Right ventricle myocardium inferior (tissue), 1 donor: ENCODE measurements at regions not wholly inside any gene's neighbourhood (a gene's known extent, or its start where the extent isn't known, plus 50 kb on each side); places are given as distances from the start of the nearest gene placed in this dataset.
"Not testable (repeated sequence)": the region's sequence is repeated elsewhere in the genome, so short reads cannot be mapped to it uniquely, and the experiment has no call there.

Experiments used
- ATAC-seq: fragments of 200-7000 bp; cut with Tn5 transposase; one replicate; pipeline ENCODE4 v1.9.1; 2020; ENCODE audit warnings: mild to moderate bottlenecking, moderate library complexity
- DNase-seq: peaks from one replicate; pipeline ENCODE4 v3.0.0; 2021; ENCODE audit errors: missing footprints
- intact Hi-C: fragments of 100-400 bp; cut with DNase I; formaldehyde crosslinking; loops from one replicate; pipeline ENCODE4 v1.11.0; 2022
- donor health status: DM: no; HTN: yes; CAD: no; lungs with severe emphysema.

DNA sequence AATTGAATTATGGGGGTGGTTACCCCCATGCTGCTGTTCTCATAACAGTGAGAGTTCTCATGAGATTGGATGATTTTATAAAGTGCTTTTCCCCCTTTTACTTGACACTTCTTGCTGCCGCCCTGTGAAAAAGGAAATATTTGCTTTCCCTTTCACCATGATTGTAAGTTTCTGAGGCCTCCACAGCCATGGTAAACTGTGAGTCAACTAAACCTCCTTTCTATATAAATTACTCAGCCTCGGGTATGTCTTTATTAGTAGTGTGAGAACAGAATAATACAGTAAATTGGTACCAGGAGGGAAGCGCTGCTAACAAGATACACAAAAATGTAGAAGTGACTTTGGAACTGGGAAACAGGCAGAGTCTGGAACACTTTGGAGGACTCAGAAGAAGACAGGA lies 1070.8 kb downstream of the FAM133A start:
- ATAC-seq: no peak
- DNase-seq: no peak
- intact Hi-C loops: no loop called here

GRCh38 chrX:94751611-94752010 lies 1077.6 kb downstream of the FAM133A start:
- ATAC-seq: no peak

DNA sequence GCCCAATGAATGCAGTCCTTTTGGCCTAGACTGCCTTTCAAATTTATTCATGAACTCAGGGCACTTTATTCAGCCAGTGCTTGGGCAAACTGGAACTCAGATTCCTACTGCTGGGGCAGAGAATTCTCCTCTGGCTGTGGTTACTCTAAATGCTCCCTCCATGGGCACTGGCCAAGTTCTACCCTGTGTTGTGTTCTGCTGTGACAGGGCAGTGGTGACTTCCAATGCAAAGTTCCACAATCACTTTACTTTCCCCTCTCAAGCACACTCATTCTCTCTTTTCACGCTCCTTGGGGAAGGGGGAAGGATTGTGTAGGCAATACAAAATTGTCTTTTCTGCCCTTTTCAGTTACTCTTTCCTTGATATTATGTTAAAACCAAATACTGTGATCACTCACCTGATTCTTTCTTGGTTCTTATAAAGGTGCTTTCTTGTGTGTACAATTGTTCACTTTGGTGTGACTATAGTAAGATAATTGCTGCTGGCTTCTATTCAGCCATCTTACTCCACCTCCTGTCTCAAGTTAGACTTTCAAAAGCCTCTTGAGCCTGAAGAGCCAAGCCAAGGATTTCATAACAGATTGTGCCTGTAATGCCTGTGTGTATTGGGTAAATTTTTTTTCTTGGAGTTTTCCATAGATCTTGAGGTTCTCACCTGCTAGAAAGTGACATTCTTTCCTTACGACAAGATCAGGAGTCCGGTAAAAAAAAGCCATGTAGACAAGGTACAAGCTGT lies 1078.6 kb downstream of the FAM133A start:
- intact Hi-C loops: no loop called here
- DNase-seq: no peak
- ATAC-seq: no peak

More at GRCh38 chrX:94751611-94752010, 1077.6 kb downstream of the FAM133A start:
- no peak for DNase-seq
- intact Hi-C loops: no loop called here

GRCh38 chrX:94758130-94758529 lies 1084.1 kb downstream of the FAM133A start:
- intact Hi-C loops: no loop called here
- DNase-seq: no peak
- ATAC-seq: no peak

DNA sequence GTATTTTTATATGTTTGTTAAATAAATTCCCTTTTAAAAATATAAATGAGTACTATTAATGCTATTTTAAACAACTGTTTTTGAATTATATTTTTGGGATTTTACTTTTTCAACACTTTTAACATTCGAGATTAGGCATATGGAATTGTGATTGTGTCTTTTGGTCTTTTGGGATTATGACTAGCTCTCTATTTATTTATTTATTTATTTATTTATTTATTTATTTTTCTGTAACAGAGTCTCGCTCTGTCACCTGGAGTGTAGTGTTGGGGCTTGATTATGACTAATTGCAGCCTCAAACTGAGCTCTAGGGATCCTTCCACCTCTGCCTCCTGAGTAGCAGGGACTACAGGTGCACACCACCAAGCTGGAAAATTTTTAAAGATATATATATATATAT lies 1101.6 kb downstream of the FAM133A start:
- intact Hi-C loops: no loop called here
- ATAC-seq: no peak

GRCh38 chrX:94813541-94813940 lies 1139.5 kb downstream of the FAM133A start:
- intact Hi-C loops: no loop called here
- DNase-seq (no peak), ATAC-seq (no peak)

More for the DNA sequence above, 1101.6 kb downstream of the FAM133A start:
- no peak for DNase-seq

GRCh38 chrX:94814216-94814615 lies 1140.2 kb downstream of the FAM133A start:
- DNase-seq (no peak), ATAC-seq (no peak)
- intact Hi-C loops: no loop called here

- intact Hi-C loops: loop anchor here (5.0 kb wide), 1 partner anchor 247 kb away; no protein-coding TSS in a partner anchor
- no peak for ATAC-seq
- no peak for DNase-seq
Measured at GRCh38 chrX:94830717-94831116, 1156.7 kb downstream of the FAM133A start.

GRCh38 chrX:94831364-94831763 lies 1157.4 kb downstream of the FAM133A start:
- ATAC-seq (no peak), DNase-seq (no peak)
- intact Hi-C loops: loop anchor here (5.0 kb wide), 1 partner anchor 246 kb away; no protein-coding TSS in a partner anchor

DNA sequence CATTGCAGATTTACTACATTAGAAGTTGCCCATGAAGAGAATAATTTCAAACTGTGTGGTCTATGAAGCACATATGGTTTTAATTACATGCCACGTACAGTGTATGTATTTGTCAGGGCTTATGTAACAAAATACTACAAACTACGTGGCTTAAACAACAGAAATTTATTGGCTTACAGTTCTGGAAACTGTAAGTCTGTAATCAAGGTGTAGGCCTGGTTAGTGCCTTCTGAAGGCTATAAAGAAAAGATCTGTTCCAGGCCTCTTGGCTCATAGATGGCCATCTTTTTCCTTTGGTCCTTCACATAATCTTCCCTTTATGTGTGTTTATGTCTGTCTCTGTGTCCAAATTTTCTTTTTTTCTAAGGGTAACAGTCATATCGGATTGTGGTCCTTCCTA lies 1160.2 kb downstream of the FAM133A start:
- DNase-seq: no peak
- intact Hi-C loops: loop anchor here (5.0 kb wide), 1 partner anchor 243 kb away; no protein-coding TSS in a partner anchor
- ATAC-seq: no peak

- DNase-seq (no peak), ATAC-seq (no peak)
- intact Hi-C loops: loop anchor here (10.0 kb wide), 1 partner anchor 64 kb away; no protein-coding TSS in a partner anchor
Measured at GRCh38 chrX:94850811-94851210, 1176.8 kb downstream of the FAM133A start.

DNA sequence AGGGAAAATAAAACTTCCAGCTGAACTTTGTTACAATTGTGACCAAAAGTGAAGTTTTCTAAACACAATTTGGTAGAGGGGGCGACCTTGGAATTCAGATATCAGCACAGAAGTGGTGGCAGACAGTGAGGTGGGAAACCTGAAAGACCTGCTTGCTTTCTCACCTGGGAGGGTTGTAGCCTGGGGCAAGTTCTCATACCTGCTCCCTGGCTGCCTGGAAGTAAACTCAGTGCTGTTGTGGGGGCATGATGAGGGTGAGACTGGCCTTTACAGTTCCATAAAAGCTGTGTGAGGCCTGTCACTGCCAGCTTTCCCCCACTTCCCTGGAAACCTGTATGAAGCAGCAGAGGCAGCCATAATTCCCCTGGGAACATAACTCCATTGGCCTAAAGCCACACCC lies 1180.2 kb downstream of the FAM133A start:
- ATAC-seq: no peak
- no peak for DNase-seq
- intact Hi-C loops: loop anchor here (10.0 kb wide), 1 partner anchor 61 kb away; no protein-coding TSS in a partner anchor

- not testable (repeated sequence) for DNase-seq
Measured at GRCh38 chrX:94862470-94862869, 1188.5 kb downstream of the FAM133A start.

GRCh38 chrX:94871640-94872039 lies 1197.6 kb downstream of the FAM133A start:
- DNase-seq (no peak), ATAC-seq (no peak)
- intact Hi-C loops: no loop called here

More at GRCh38 chrX:94862470-94862869, 1188.5 kb downstream of the FAM133A start:
- ATAC-seq, intact Hi-C loops: not testable (repeated sequence)

DNA sequence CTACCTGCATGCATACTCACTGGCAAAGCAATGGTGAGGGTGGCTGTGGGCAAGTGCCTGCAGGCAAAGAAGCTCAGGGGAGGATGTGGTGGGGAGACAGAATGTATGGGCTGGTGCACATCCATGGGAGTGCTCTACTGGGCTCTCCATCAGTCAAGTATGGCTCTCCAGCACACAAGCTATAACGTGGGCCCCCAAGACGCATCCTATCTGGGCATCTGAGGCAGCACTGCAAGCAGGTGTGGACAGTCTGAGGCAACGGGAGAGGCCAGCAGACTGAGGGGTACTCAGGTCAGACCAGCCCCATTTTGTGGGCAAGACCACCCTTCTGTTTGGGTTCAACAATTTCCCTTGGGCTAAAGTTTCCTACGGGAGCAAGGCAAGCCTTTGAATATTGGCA lies 1227.8 kb downstream of the FAM133A start:
- intact Hi-C loops: no loop called here
- ATAC-seq (no peak), DNase-seq (no peak)

DNA sequence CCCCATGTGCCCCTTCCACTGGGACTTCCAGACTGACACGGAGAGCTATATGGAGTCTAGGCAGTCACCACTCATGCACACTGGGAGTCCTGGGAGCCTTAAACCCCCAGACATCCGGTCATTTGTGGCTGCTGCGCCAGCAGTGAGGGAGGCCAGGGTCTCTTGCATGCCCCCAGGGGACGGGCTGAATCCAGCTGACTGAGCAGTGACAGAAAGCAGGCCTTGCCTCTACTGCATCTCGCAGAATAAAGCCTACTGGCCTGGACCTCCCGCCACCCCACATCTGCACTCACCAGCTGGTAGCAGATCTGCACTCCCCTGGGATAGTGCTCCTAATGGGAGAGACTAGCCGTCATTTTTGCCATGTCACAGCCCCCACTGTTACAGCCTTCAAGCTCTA lies 1234.2 kb downstream of the FAM133A start:
- DNase-seq (no peak), ATAC-seq (no peak)
- intact Hi-C loops: no loop called here

GRCh38 chrX:94908648-94909047 lies 1234.6 kb downstream of the FAM133A start:
- ATAC-seq (no peak), DNase-seq (no peak)
- intact Hi-C loops: no loop called here

DNA sequence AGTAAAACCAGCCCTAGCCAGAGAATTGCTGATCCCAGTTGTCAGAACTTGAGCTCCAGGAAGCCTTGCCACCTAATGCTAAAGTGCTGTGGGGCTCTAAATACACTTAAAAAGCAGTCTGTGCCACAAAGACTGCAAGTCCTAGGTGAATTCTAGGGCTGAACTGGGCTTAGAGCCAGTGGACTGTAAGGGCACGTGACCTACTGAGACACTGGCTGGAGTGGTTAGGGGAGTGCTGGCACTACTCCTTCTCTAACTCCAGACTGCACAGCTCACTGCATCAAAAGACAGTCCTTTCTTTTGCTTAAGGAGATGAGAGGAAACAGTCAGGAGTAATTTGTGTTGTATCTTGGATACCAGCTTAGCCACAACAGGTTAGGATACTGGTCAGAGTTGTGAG lies 1240.2 kb downstream of the FAM133A start:
- no peak for ATAC-seq
- intact Hi-C loops: loop anchor here (10.0 kb wide), 1 partner anchor 59 kb away; no protein-coding TSS in a partner anchor
- DNase-seq: no peak

DNA sequence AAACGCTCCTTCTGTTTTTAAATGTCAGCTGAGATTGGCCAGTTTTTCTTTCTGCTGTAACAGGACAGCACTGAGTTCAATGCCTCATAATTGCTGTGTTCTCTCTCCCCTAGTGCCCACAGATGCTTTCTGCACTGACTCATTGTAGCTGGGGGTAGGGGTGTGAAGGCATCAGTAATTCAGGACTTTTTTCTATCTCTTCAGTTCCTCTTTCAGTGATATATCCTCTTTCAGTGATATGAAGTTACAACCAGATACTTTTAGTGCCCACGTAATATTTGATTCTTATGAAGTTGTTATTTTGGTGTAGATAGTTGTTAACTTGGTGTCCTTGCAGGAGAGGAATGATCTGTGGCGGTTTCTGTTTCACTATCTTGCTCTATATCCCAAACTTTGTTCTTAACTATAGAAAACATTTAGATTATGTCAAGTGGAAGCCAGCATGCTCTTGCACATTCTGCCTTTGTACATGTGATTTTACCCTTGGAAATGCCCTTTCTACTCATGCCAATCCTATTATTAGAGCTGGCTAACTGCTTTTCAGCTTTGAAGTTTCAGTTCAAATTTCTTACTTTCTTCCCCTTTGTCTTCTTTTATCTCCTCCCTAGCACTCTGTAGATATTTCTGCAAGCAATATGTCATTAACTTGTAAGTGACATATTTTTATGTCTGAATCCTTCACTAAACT lies 1258.4 kb downstream of the FAM133A start:
- DNase-seq (no peak), ATAC-seq (no peak)
- intact Hi-C loops: loop anchor here (2.0 kb wide), 1 partner anchor 20 kb away; no protein-coding TSS in a partner anchor

DNA sequence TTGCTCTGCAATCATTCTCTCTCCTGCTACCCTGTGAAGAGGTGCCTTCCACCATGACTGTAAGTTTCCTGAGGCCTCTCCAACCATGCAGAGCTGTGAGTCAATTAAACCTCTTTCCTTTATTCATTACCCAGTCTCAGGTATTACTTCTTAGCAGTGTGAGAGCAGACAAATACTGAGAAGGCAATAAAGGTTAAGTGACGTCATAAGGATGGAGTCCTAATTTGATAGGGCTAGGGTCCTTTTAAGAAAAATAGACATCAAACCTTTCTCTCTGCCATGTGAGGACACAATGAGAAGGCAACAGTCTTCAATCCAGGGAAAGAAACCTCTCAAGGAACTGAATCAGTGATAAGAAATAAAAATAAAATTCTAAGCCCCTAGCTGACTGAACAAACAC lies 1262.7 kb downstream of the FAM133A start:
- no peak for ATAC-seq
- intact Hi-C loops: no loop called here
- DNase-seq: no peak
